ENCODE measurements at regions not wholly inside any gene's neighbourhood (a gene's known extent, or its start where the extent isn't known, plus 50 kb on each side); places are given as distances from the start of the nearest gene placed in this dataset.

GRCh38 chr4:16337936-16338335 is 111.7 kb upstream of the TAPT1 start:
- no peak for DNase-seq
- POLR2A ChIA-PET, result no interaction called here
- CTCF ChIA-PET, result no interaction called here
- no peaks in the 10 kb centered on the region for H3K9me3 Mint-ChIP-seq
- H3K27ac Mint-ChIP-seq, result no peak overlapping the region
- H3K36me3 Mint-ChIP-seq (ENCODE audit: low read depth), result no peaks in the 10 kb centered on the region
- H3K4me1 Mint-ChIP-seq, result no peaks in the 10 kb centered on the region
- H3K27me3 Mint-ChIP-seq, result peaks cover 2% of the 10 kb centered on the region
- H3K4me3 Mint-ChIP-seq, result no peak overlapping the region

- CTCF ChIA-PET, result no interaction called here
These were observed 108.3 kb upstream of the TAPT1 start for GRCh38 chr4:16334601-16335000.

GRCh38 chr4:16329797-16330134 is 103.5 kb upstream of the TAPT1 start:
- no peaks in the 10 kb centered on the region for H3K9me3 Mint-ChIP-seq
- CTCF ChIA-PET, result no interaction called here
- H3K27ac Mint-ChIP-seq, result no peak overlapping the region
- no peak overlapping the region for H3K4me3 Mint-ChIP-seq
- H3K4me1 Mint-ChIP-seq, result no peaks in the 10 kb centered on the region
- no peaks in the 10 kb centered on the region for H3K36me3 Mint-ChIP-seq (ENCODE audit: low read depth)
- DNase-seq, result no peak
- POLR2A ChIA-PET, result no interaction called here
- H3K27me3 Mint-ChIP-seq, result peaks cover 2% of the 10 kb centered on the region

More at GRCh38 chr4:16334601-16335000, 108.3 kb upstream of the TAPT1 start:
- peaks cover 4% of the 10 kb centered on the region for H3K27me3 Mint-ChIP-seq
- no peak for DNase-seq
- no peaks in the 10 kb centered on the region for H3K4me1 Mint-ChIP-seq
- POLR2A ChIA-PET, result no interaction called here
- H3K4me3 Mint-ChIP-seq, result no peak overlapping the region
- no peaks in the 10 kb centered on the region for H3K9me3 Mint-ChIP-seq
- H3K27ac Mint-ChIP-seq, result no peak overlapping the region
- no peaks in the 10 kb centered on the region for H3K36me3 Mint-ChIP-seq (ENCODE audit: low read depth)

- POLR2A ChIA-PET, result no interaction called here
- Mint-ChIP-seq H3K9me3 (no peaks in the 10 kb centered on the region), H3K4me1 (no peaks in the 10 kb centered on the region), H3K27ac (no peak overlapping the region), H3K4me3 (no peak overlapping the region), H3K36me3 (ENCODE audit: low read depth) (no peaks in the 10 kb centered on the region), H3K27me3 (peaks cover 2% of the 10 kb centered on the region)
- CTCF ChIA-PET, result no interaction called here
- no peak for DNase-seq
These were observed 103.0 kb upstream of the TAPT1 start for GRCh38 chr4:16329125-16329796.

GRCh38 chr4:16322183-16322582 is 95.9 kb upstream of the TAPT1 start:
- POLR2A ChIA-PET, result no interaction called here
- CTCF ChIA-PET, result no interaction called here

GRCh38 chr4:16315456-16315855 is 89.2 kb upstream of the TAPT1 start:
- no peak overlapping the region for H3K4me3 Mint-ChIP-seq
- no peaks in the 10 kb centered on the region for H3K9me3 Mint-ChIP-seq
- no peak overlapping the region for H3K27ac Mint-ChIP-seq
- ChIA-PET CTCF (no interaction called here), POLR2A (no interaction called here)
- H3K4me1 Mint-ChIP-seq, result no peaks in the 10 kb centered on the region
- DNase-seq, result no peak
- H3K36me3 Mint-ChIP-seq (ENCODE audit: low read depth), result no peaks in the 10 kb centered on the region
- H3K27me3 Mint-ChIP-seq, result no peaks in the 10 kb centered on the region

More at GRCh38 chr4:16322183-16322582, 95.9 kb upstream of the TAPT1 start:
- no peaks in the 10 kb centered on the region for H3K36me3 Mint-ChIP-seq (ENCODE audit: low read depth)
- no peaks in the 10 kb centered on the region for H3K4me1 Mint-ChIP-seq
- H3K4me3 Mint-ChIP-seq, result no peak overlapping the region
- H3K27ac Mint-ChIP-seq, result no peak overlapping the region
- no peak for DNase-seq
- no peaks in the 10 kb centered on the region for H3K9me3 Mint-ChIP-seq
- no peaks in the 10 kb centered on the region for H3K27me3 Mint-ChIP-seq

- Mint-ChIP-seq H3K27me3 (no peaks in the 10 kb centered on the region), H3K9me3 (no peaks in the 10 kb centered on the region), H3K4me1 (no peaks in the 10 kb centered on the region), H3K36me3 (ENCODE audit: low read depth) (no peaks in the 10 kb centered on the region), H3K27ac (no peak overlapping the region), H3K4me3 (no peak overlapping the region)
- ChIA-PET POLR2A (no interaction called here), CTCF (no interaction called here)
- no peak for DNase-seq
These were observed 84.3 kb upstream of the TAPT1 start for GRCh38 chr4:16310606-16311005.

- POLR2A ChIA-PET, result no interaction called here
- CTCF ChIA-PET, result interaction anchor here (1.4 kb wide), 1 partner anchor 11 kb away, joined by 3 read pairs; no protein-coding TSS in a partner anchor
These were observed 76.4 kb upstream of the TAPT1 start for GRCh38 chr4:16302648-16303047.

GRCh38 chr4:16297003-16297402 is 70.7 kb upstream of the TAPT1 start:
- POLR2A ChIA-PET, result no interaction called here
- H3K36me3 Mint-ChIP-seq (ENCODE audit: low read depth), result no peaks in the 10 kb centered on the region
- H3K27ac Mint-ChIP-seq, result no peak overlapping the region
- no peak for DNase-seq
- no peaks in the 10 kb centered on the region for H3K9me3 Mint-ChIP-seq
- no peak overlapping the region for H3K4me3 Mint-ChIP-seq
- CTCF ChIA-PET, result interaction anchor here (1.9 kb wide), 1 partner anchor 10 kb away, joined by 4 read pairs; no protein-coding TSS in a partner anchor
- H3K27me3 Mint-ChIP-seq, result peaks cover 7% of the 10 kb centered on the region
- H3K4me1 Mint-ChIP-seq, result no peaks in the 10 kb centered on the region

More at GRCh38 chr4:16302648-16303047, 76.4 kb upstream of the TAPT1 start:
- peaks cover 5% of the 10 kb centered on the region for H3K27me3 Mint-ChIP-seq
- no peaks in the 10 kb centered on the region for H3K36me3 Mint-ChIP-seq (ENCODE audit: low read depth)
- no peak overlapping the region for H3K27ac Mint-ChIP-seq
- H3K4me3 Mint-ChIP-seq, result no peak overlapping the region
- H3K4me1 Mint-ChIP-seq, result no peaks in the 10 kb centered on the region
- no peak for DNase-seq
- H3K9me3 Mint-ChIP-seq, result no peaks in the 10 kb centered on the region

GRCh38 chr4:16294455-16294854 is 68.2 kb upstream of the TAPT1 start:
- CTCF ChIA-PET, result no interaction called here
- no peaks in the 10 kb centered on the region for H3K36me3 Mint-ChIP-seq (ENCODE audit: low read depth)

GRCh38 chr4:16293210-16293838 is 67.1 kb upstream of the TAPT1 start:
- Mint-ChIP-seq H3K9me3 (no peaks in the 10 kb centered on the region), H3K27me3 (peaks cover 4% of the 10 kb centered on the region), H3K36me3 (ENCODE audit: low read depth) (no peaks in the 10 kb centered on the region), H3K27ac (no peak overlapping the region), H3K4me1 (peaks cover 4% of the 10 kb centered on the region), H3K4me3 (no peak overlapping the region)
- CTCF ChIA-PET, result no interaction called here
- POLR2A ChIA-PET, result no interaction called here
- DNase-seq, result no peak

More at GRCh38 chr4:16294455-16294854, 68.2 kb upstream of the TAPT1 start:
- Mint-ChIP-seq H3K4me3 (no peak overlapping the region), H3K4me1 (peaks cover 4% of the 10 kb centered on the region), H3K27ac (no peak overlapping the region), H3K27me3 (peaks cover 2% of the 10 kb centered on the region), H3K9me3 (no peaks in the 10 kb centered on the region)
- POLR2A ChIA-PET, result no interaction called here
- no peak for DNase-seq

GRCh38 chr4:16292585-16292984 is 66.3 kb upstream of the TAPT1 start:
- CTCF ChIA-PET, result interaction anchor here (1.1 kb wide), 1 partner anchor 152 kb away, joined by 4 read pairs; no protein-coding TSS in a partner anchor
- H3K36me3 Mint-ChIP-seq (ENCODE audit: low read depth), result no peaks in the 10 kb centered on the region
- POLR2A ChIA-PET, result no interaction called here
- no peaks in the 10 kb centered on the region for H3K9me3 Mint-ChIP-seq
- peaks cover 4% of the 10 kb centered on the region for H3K4me1 Mint-ChIP-seq
- no peak for DNase-seq
- H3K27ac Mint-ChIP-seq, result no peak overlapping the region
- no peak overlapping the region for H3K4me3 Mint-ChIP-seq
- H3K27me3 Mint-ChIP-seq, result peaks cover 4% of the 10 kb centered on the region

GRCh38 chr4:16290681-16291420 is 64.6 kb upstream of the TAPT1 start:
- DNase-seq, result no peak
- no peak overlapping the region for H3K27ac Mint-ChIP-seq
- CTCF ChIA-PET, result interaction anchor here (0.9 to 1.6 kb wide), 5 partner anchors 11 to 1158 kb away, joined by 3 to 5 read pairs (median 3); no protein-coding TSS in a partner anchor
- no peak overlapping the region for H3K4me3 Mint-ChIP-seq
- H3K4me1 Mint-ChIP-seq, result peaks cover 4% of the 10 kb centered on the region
- peaks cover 2% of the 10 kb centered on the region for H3K27me3 Mint-ChIP-seq
- H3K9me3 Mint-ChIP-seq, result no peaks in the 10 kb centered on the region
- H3K36me3 Mint-ChIP-seq (ENCODE audit: low read depth), result no peaks in the 10 kb centered on the region
- POLR2A ChIA-PET, result no interaction called here
